DLD1 (cell line): ENCODE measurements at regions not wholly inside any gene's neighbourhood (a gene's known extent, or its start where the extent isn't known, plus 50 kb on each side); places are given as distances from the start of the nearest gene placed in this dataset.
"Not testable (repeated sequence)": the region's sequence is repeated elsewhere in the genome, so short reads cannot be mapped to it uniquely, and the experiment has no call there.

Experiments used
- in situ Hi-C: cut with HindIII; loops from 2 replicates; pipeline ENCODE4 v1.10.0; 2017; ENCODE audit warnings: low sequenced_read_pairs

DNA sequence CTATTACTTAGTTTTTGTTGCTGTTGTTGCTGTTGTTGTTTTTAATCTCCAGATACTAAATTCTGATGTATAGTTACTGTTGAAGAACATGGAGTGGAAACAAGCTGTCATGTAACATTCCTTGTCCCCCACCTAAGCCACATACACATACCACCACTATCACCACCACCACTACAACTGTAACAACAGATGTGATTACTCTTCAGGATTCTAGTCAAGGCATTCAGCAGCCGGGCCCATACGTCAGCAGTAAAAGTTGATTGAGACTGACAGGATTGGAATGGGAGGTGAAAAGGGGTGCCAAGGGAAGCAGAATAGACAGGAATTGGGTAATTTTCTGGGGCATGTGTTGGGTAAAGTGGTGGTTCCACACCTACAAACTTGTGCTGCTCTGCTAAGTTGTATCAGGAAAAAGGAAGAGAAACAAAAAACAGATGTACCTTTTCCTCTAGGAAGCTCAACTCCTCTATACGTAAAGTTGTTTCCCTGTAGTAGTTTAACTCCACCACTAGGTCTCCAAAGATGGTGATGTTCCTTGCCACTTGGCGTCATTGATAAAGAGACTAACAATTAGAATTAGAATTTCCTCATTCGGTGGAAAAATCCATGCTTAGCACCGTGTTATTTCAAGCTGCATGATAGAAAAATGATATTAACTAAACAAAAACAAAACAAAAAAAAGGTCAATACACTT, 138.6 kb downstream of the ARRDC3 start:
- in situ Hi-C loops: no loop called here

DNA sequence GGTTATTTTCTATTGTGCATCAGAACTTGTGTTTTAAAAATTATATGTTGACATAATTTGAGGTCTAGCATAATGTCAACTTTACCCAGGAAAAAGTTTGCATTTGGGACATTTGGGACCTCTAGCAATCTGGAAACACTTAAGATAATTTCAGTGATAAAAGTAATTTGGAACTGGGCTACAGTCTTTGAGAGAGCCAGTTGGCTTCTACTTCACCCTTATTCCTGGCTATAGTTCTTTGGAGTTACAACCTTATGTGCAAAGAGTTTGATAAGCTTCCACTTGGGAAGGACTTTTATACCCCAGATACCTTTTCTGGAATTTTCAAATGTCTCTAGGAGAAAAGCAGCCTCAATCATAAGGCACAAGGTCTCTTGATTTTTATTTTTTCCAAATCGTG, 139.3 kb downstream of the ARRDC3 start:
- in situ Hi-C loops: no loop called here

DNA sequence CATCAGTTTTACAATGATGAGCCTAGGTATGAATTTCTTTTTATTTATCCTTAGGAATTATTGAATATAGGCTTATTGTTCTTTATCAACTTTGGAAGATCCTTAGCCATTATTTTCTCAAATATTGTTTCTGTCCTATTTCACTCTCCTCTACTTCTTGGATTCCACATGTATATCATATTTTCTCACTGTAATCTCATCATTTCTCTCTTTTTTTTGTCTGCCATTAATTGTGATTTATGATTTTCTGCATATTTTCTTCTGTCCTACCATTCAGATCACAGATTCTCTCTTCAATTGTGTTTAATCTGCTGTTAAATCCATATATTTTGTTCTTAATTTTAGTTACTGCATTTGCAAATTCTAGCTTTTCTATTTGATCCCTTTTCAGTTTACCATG, 139.8 kb downstream of the ARRDC3 start:
- in situ Hi-C loops: no loop called here

DNA sequence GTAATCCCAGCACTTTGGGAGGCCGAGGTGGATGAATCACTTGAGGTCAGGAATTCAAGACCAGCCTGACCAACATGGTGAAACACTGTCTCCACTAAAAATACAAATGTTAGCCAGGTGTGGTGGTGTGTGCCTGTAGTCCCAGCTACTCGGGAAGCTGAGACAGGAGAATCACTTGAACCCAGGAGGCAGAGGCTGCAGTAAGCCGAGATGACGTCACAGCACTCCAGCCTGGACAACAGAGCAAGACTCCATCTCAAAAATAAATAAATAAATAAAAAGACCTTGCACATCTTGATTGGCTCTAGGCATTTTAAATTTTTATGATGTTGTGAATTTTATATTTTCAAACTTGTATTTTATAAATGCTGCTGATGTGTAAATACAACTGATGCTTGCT, 141.7 kb downstream of the ARRDC3 start:
- in situ Hi-C loops: not testable (repeated sequence)

DNA sequence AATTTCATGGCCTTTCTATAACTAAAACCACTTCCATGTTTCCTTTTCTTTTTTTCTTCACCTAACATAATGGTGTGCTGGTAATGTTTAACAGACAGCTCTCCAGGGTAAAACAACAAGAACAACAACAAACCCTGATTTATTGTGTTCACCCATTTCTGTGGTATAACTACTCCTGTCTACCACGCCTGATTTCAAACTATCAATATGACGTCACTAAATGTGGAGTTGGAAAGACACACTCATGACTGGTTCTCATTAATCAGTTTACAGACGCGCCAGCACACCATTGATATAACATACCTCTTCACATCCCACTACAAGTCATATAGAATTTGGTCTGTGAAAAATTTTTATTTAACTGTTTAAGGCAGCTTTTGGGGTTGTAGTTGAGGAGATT, 142.9 kb downstream of the ARRDC3 start:
- in situ Hi-C loops: no loop called here

DNA sequence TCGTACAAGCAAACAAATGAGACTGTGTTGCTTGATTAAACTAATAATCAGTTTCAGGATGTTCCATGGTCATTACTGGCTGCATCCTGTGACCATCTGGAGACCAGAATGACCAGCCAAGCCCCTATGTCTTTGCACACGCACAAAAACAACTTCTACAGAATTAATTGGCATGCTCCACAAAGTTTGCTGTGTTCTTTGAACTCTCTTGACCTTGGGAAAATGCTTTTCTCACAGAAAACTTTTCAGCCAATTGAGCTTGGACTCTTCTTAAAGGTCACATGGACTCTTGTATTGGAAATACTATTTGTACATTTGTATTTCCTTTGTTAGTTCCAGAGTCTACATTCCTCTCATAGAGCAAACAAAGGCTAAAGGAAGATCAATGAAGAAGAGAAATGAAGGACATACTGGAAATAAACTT, 147.8 kb downstream of the ARRDC3 start:
- in situ Hi-C loops: no loop called here

DNA sequence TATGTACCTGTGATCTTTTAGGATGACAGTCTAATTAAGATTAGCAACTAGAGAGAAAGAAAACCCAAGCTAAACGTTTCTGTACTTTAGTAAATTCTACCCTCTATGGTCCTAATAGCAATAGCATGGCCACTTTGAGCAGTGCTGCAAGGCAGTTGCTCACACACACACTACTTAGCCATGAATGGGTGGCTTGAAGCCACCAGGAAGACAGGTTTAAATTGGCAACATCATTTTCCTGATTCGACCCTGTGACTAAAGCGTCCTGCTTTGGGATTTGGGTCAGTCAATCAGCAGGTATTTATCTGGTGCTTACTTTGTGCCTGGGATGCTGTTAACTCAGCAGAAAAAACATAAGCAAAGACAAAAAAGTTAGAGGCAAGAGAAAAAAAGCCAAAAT, 150.6 kb downstream of the ARRDC3 start:
- in situ Hi-C loops: no loop called here

DNA sequence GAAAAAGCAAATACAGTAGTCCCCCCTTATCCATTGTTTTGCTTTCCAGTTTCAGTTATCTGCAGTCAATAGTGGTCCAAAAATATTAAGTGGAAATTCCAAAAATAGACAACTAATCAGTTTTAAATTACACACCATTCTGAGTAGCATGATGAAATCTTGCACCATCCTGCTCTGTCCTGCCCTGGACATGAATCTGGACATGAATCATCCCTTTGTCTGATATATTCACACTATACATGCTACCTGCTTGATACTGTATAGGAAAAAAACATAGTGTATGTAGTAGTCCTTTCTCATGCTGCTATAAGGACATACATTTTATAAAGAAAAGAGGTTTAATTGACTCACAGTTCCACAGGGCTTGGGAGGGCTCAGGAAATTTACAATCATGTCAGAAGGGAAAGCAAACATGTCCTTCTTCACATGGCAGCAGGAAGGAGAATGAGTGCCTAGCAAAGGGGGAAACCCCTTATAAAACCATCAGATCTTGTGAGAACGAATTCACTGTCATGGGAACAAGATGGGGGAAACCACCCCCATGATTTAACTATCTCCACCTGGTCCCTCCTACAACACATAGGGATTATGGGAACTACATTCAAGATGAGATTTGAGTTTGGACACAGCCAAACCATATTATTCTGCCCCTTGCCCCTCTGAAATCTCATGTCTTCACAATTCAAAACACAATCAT, 153.9 kb downstream of the ARRDC3 start:
- in situ Hi-C loops: no loop called here

DNA sequence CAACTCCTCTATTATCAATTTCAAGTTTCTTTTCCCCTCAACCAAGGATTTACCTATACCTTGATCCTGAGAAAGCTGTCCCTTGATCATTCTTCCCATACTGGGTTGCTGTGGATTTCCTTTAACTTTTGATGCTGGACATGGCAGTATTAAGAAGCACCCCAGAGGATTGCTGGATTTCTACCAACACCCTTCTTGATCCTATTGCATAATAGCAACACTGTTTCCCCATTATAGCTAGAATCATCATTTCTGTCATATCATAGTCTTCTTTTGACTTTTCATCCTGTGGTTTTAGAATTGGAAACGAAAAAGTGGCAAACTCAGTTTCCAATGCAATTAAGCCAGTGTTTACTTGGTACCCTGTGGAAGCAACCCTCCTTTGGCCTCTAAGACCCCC, 154.9 kb downstream of the ARRDC3 start:
- in situ Hi-C loops: no loop called here

DNA sequence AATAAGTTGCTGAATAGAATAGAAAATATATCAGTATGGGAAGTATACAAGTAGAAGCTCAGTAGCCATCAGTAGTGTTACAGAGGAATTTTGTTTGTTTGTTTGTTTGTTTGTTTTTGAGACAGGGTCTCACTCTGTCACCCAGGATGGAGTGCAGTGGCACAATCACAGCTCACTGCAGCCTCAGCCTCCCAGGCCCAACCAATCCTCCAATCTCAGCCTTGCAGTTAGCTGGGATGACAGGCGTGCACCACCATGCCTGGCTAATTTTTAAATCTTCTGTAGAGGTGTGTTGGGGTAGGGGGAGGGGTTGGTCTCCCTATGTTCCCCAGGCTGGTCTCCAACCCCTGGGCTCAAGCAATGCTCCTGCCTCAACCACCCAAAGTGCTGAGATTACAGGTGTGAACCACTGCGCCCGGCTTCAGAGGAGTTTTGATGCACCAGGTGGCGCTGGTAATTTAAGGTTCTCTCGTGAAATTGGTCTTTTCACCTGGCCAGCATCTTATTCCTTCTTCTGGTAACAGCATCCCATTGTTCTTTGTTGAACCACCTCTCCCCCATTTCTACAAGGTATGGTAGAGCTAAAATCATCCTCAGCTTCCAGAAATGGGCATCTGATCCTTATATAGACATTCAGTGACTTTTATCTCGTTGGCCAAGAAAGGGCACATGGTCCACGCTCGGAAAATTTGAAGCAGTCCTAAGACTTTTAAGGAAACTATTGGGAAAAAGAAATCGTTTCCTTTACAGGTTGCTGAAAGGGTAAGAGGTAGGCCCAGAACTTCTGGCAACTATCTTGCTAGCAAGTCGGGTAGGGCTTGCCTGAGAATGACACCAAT, 157.1 kb downstream of the ARRDC3 start:
- in situ Hi-C loops: no loop called here

DNA sequence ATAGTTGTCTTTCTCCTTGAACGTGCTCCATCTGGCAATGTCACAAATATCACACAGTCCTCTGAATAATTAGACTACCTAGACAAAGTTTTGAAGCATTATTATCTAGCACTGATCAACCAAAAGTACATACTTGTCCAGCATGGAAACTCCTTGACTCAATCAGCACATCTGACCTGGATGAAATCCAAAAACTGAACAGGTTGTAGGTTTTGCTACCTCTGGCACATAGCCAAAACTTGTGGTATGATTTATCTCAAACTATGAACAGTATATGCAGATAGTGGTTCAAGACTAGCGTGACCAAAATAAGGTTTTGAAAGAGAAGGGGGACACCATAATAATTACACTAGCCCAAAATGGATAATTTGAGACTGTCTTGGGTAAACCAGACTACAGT, 158.1 kb downstream of the ARRDC3 start:
- in situ Hi-C loops: loop anchor here (25.0 kb wide), 1 partner anchor 162 kb away; the partner anchor contains the start of gene ARRDC3

DNA sequence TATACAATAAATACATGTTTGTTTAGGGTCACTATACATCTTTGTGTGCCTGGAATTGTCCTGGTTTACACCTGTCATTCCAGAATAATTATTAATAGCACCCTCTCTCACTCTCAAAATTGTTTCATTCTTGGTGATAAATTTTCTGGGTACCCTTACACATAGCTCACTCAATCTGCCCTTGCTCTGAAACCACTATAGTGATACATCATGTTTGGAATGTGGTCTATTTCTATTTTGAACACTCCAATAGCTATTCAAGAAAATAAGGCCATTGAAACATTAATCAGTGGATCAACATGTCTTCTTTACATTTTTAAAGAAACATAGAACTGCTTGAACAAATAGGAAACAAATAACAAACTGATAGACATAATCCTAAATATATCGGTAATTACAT, 158.7 kb downstream of the ARRDC3 start:
- in situ Hi-C loops: loop anchor here (25.0 kb wide), 1 partner anchor 163 kb away; the partner anchor contains the start of gene ARRDC3

DNA sequence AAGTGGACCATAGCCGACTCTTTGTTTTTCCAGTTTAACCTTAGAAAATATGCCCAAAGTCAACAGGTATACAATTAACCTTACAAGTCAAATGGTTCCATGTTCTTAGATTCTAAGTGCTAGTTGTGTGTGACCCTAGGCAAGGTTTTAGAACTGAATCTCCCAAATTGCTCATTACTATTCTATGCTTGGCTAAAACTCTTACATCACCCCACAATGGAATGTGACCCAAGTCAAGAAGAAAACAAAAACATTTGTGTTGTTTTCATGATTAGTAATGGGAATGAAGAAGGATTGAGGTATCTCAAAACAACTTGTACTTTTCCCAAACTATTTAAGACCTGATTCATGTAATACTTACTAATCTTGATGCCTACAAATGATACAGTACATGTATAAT, 159.2 kb downstream of the ARRDC3 start:
- in situ Hi-C loops: loop anchor here (25.0 kb wide), 1 partner anchor 163 kb away; the partner anchor contains the start of gene ARRDC3

DNA sequence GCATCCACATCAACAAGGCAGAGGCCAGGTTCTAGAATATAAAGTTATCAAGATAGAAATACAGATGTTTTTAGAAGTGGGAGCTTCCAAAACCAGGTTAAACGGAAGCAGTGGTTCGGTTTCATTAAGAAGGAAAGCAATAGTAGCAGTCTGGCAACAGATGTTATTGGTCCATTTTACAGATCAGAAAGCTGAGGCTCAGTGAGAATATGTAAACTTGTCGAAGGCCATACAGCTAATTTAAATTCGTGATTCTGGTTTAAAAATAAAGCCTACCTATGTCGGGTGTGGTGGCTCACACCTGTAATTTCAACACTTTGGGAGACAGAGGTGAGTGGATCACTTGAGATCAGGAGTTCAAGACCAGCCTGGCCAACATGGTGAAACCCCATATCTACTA, 160.6 kb downstream of the ARRDC3 start:
- in situ Hi-C loops: loop anchor here (25.0 kb wide), 1 partner anchor 165 kb away; the partner anchor contains the start of gene ARRDC3

DNA sequence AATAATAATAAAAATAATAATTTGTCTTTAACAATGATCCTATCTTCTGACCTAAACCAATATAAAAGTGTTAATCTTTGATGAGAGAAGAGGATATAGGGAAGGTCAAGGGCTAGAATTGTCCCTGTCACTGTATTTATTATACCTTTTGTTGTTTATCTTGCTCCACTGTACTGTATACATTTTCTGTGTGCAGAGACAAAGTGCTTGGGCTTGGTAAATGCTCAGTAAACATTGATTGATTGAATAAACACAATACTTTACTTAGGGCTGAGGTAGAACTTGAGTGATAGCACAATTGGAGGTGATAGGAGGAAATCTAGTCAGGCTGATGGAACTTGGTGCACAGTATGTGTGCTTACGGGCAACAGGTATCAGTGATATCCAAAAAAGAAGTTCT, 161.2 kb downstream of the ARRDC3 start:
- in situ Hi-C loops: loop anchor here (25.0 kb wide), 1 partner anchor 165 kb away; the partner anchor contains the start of gene ARRDC3

DNA sequence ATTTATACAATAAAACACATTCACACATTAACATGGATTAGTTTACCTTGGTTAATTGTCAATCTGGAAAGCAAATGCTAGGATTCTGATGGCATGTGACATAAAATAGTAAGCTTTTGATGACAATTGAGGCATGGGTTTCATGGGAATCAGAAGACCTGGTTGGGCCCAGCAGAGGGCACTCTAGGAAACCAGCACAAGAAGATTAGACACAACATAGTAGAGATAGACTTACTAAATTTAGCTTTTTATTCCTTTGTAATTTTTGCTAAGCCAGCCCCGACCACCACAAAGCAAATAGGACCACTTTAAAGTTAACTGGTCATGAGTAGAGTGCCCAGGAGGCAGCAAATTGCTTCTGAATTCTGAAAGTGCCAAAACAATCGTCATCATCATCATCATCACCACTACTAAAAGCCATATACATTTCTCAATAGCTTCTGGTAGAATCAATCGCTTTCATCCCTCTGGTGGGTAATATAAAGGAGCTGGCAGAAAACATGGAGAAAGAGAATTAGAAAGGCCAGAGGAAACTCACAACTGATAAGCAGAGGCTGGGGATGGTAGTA, 163.2 kb downstream of the ARRDC3 start:
- in situ Hi-C loops: loop anchor here (25.0 kb wide), 1 partner anchor 167 kb away; the partner anchor contains the start of gene ARRDC3

DNA sequence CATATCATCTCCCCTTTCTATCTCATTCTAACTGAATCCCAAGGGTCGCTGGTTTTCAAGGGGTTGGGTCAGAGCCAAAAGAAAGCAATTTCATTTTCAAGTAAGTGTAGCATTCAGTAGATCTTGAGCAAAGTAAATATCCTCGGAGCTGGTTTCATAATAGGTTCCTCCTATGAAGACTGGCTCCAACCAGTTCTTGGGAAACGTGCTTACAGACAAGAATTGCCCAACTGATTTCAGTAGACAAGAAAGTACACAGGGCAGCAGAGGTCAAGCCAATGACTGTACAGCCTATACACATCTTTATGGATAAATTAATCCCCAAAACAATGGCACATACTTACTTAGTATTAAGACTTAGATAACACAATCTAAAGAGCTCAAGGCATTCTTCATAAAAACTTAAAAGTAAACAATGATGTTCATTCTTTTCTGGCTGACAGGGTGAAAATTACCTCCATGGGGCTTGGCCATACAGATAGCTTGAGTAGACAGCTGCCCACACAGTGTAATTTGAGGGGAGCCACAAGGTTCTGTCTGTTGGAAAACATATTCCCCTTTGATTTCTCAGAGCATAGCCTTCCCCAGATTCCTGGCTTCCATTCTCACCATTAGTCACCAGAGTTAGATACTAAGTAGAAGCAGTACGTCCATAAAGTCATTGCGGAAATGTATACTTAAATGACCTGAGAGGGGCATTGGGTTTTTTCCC, 163.9 kb downstream of the ARRDC3 start:
- in situ Hi-C loops: loop anchor here (25.0 kb wide), 1 partner anchor 168 kb away; the partner anchor contains the start of gene ARRDC3

DNA sequence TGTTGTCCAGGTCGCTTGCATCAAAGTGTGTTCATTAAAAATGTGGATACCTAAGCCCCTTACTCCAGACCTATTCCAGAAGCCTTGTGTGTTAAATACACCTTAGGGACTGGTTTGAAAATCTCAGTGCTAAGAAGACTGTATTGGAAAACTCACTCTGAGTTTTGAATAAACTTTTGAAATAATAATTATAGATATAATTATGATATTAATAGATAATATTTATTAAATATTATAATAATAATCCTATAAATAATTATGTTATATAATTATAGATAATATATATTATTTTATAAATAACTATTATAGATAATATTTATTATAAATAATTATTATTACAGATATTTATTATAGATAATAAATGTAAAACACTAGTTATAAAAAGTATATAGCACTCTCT, 165.3 kb downstream of the ARRDC3 start:
- in situ Hi-C loops: loop anchor here (25.0 kb wide), 1 partner anchor 169 kb away; the partner anchor contains the start of gene ARRDC3

DNA sequence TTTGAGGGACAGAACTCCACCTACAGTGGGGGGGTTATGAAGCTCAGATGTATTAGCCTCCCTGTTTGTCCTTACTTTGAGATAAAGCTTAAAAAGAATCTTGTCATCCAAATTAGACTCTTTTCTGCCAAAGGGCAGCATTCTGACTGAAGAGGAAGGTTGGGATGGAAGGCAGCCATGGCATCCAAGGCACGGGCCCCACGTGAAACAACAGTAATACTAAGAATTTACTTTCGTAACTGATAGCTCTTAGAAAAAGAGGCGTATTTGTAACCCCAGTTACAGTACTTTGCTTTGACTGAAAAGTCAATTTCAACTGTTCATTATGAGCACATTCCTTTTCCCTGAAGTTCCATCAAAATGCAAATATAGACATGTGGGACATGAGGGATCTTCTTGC, 168.5 kb downstream of the ARRDC3 start:
- in situ Hi-C loops: loop anchor here (25.0 kb wide), 1 partner anchor 173 kb away; the partner anchor contains the start of gene ARRDC3
